HuH-7.5 (cell line): ENCODE measurements at regions not wholly inside any gene's neighbourhood (a gene's known extent, or its start where the extent isn't known, plus 50 kb on each side); places are given as distances from the start of the nearest gene placed in this dataset.
"Not testable (repeated sequence)": the region's sequence is repeated elsewhere in the genome, so short reads cannot be mapped to it uniquely, and the experiment has no call there.

Experiments
- DNase-seq: peaks from one replicate; pipeline ENCODE4 v3.0.0; 2011; ENCODE audit warnings: low spot score

- no peak for DNase-seq
Observed at GRCh38 chr4:162943263-162943662, 223.4 kb downstream of the NAF1 start.

GRCh38 chr4:162938738-162939485 lies 227.8 kb downstream of the NAF1 start:
- no peak for DNase-seq

GRCh38 chr4:162935214-162935613 lies 231.5 kb downstream of the NAF1 start:
- no peak for DNase-seq

GRCh38 chr4:162931286-162931685 lies 235.4 kb downstream of the NAF1 start:
- DNase-seq, result no peak

- no peak for DNase-seq
Observed at GRCh38 chr4:162921178-162921785, 245.4 kb downstream of the NAF1 start.

GRCh38 chr4:162920649-162921048 lies 246.0 kb downstream of the NAF1 start:
- DNase-seq, result no peak

- no peak for DNase-seq
Observed at GRCh38 chr4:162912482-162912881, 254.2 kb downstream of the NAF1 start.

- DNase-seq, result no peak
Observed at GRCh38 chr4:162911349-162911748, 255.3 kb downstream of the NAF1 start.

- no peak for DNase-seq
Observed at GRCh38 chr4:162909952-162910351, 256.7 kb downstream of the NAF1 start.

- DNase-seq, result no peak
Observed at GRCh38 chr4:162894387-162894786, 272.3 kb downstream of the NAF1 start.

- DNase-seq, result no peak
Observed at GRCh38 chr4:162891788-162892707, 274.6 kb downstream of the NAF1 start.

- DNase-seq, result no peak
Observed at GRCh38 chr4:162878096-162878495, 288.6 kb downstream of the NAF1 start.

- DNase-seq, result no peak
Observed at GRCh38 chr4:162874748-162875147, 291.9 kb downstream of the NAF1 start.

- no peak for DNase-seq
Observed at GRCh38 chr4:162871990-162872389, 294.7 kb downstream of the NAF1 start.

GRCh38 chr4:162869157-162869556 lies 297.5 kb downstream of the NAF1 start:
- no peak for DNase-seq

GRCh38 chr4:162866565-162866964 lies 300.1 kb downstream of the NAF1 start:
- DNase-seq, result no peak

GRCh38 chr4:162865102-162865501 lies 301.6 kb downstream of the NAF1 start:
- DNase-seq, result no peak

GRCh38 chr4:162853788-162854187 lies 312.9 kb downstream of the NAF1 start:
- DNase-seq, result no peak

- DNase-seq, result no peak
Observed at GRCh38 chr4:162852642-162853041, 314.0 kb downstream of the NAF1 start.

GRCh38 chr4:162851241-162851758 lies 315.4 kb downstream of the NAF1 start:
- DNase-seq, result not testable (repeated sequence)

- no peak for DNase-seq
Observed at GRCh38 chr4:162849937-162850336, 316.8 kb downstream of the NAF1 start.

- DNase-seq, result no peak
Observed at GRCh38 chr4:162847945-162848549, 318.6 kb downstream of the NAF1 start.
